K562 (cell line): ENCODE measurements at regions not wholly inside any gene's neighbourhood (a gene's known extent, or its start where the extent isn't known, plus 50 kb on each side); places are given as distances from the start of the nearest gene placed in this dataset.

Source experiments
- CCAR2 ChIP-seq: fragments of 200-400 bp; formaldehyde crosslinking; IDR thresholded peaks from 2 replicates; pipeline ENCODE4 v1.6.1; 2017; ENCODE audit warnings: mild to moderate bottlenecking, low read depth, low read length
- IRF1 ChIP-seq: sonication (generic); formaldehyde crosslinking; IDR thresholded peaks from 2 replicates; pipeline ENCODE4 v1.8.0; 2022; ENCODE audit warnings: missing genetic modification reagents, mild to moderate bottlenecking, borderline replicate concordance
- POLR2A ChIP-seq: fragments of 450-650 bp; conservative IDR thresholded peaks from 2 replicates; pipeline ENCODE4 v1.6.1; 2016
- SMARCC2 ChIP-seq: fragments of 450-650 bp; IDR thresholded peaks from 2 replicates; pipeline ENCODE4 v1.6.1; 2017; ENCODE audit warnings: antibody characterized with exemption, moderate library complexity, mild to moderate bottlenecking, low read depth
- ZFP36 ChIP-seq: fragments of 150-350 bp; IDR thresholded peaks from 2 replicates; pipeline ENCODE4 v1.6.1; 2018; ENCODE audit warnings: low read length, low read depth; ENCODE audit not compliant: partially characterized antibody
- TF ChIP-seq, protein P1 (sequence below), 3 experiments: IDR thresholded peaks in 2 of 3; conservative IDR thresholded peaks in 1 of 3; 2 replicates each; pipeline ENCODE4 v1.5.1; 2011 to 2012; ENCODE audit warnings: low read length in 3 of 3, mild to moderate bottlenecking in 3 of 3, control low read depth in 2 of 3, improper control_type of control experiment in 1 of 3, inconsistent platforms in 1 of 3, low read depth in 1 of 3, mixed read lengths in 1 of 3, moderate library complexity in 1 of 3; ENCODE audit not compliant: insufficient read depth in 2 of 3

GRCh38 chr5:60092671-60093422 lies 199.3 kb upstream of the PDE4D start:
- TF ChIP-seq, protein P1, sequence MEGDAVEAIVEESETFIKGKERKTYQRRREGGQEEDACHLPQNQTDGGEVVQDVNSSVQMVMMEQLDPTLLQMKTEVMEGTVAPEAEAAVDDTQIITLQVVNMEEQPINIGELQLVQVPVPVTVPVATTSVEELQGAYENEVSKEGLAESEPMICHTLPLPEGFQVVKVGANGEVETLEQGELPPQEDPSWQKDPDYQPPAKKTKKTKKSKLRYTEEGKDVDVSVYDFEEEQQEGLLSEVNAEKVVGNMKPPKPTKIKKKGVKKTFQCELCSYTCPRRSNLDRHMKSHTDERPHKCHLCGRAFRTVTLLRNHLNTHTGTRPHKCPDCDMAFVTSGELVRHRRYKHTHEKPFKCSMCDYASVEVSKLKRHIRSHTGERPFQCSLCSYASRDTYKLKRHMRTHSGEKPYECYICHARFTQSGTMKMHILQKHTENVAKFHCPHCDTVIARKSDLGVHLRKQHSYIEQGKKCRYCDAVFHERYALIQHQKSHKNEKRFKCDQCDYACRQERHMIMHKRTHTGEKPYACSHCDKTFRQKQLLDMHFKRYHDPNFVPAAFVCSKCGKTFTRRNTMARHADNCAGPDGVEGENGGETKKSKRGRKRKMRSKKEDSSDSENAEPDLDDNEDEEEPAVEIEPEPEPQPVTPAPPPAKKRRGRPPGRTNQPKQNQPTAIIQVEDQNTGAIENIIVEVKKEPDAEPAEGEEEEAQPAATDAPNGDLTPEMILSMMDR (IDR thresholded peaks at IDR 0.05 in 2 of 3, conservative IDR thresholded peaks at IDR 0.05 in 1 of 3; ENCODE audit: insufficient read depth in 2 of 3, low read depth in 1 of 3, low read length in 3 of 3): no peak
- TF ChIP-seq ZFP36 (no peak), SMARCC2 (no peak), CCAR2 (no peak), POLR2A (no peak), IRF1 (CRISPR knock-in tag) (no peak)
